ENCODE measurements at regions not wholly inside any gene's neighbourhood (a gene's known extent, or its start where the extent isn't known, plus 50 kb on each side); places are given as distances from the start of the nearest gene placed in this dataset.

GRCh38 chr1:208788013-208788540, 543.9 kb upstream of the PLXNA2 start:
- Mint-ChIP-seq H3K9me3 (ENCODE audit: insufficient read depth) (no peaks in the 10 kb centered on the region), H3K27ac (no peak overlapping the region), H3K4me1 (ENCODE audit: low read depth) (no peaks in the 10 kb centered on the region), H3K27me3 (ENCODE audit: low read depth) (no peaks in the 10 kb centered on the region), H3K4me3 (no peak overlapping the region), H3K36me3 (ENCODE audit: low read depth) (no peaks in the 10 kb centered on the region)
- ChIA-PET POLR2A (no interaction called here), CTCF (no interaction called here)
- no peak for ATAC-seq
- no peak for DNase-seq

DNA sequence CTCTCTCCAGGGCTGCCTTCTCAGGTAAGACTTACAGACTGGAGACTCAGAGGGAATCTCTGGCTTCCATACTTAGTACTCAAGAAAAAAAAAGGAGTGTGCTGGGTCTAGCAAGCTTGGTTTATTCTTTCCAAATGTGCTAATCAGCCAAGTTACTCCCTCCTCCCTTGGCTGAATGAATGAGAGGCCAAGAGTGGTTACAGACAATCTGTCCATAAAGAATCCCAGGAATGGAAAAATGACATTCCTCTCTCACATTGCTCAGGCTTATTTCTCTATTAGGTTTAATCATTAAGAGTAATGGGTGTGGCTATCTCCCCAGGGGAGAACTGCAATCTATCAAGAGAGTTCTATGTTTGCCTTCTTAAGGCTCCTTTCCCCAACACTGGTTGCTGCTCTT, 547.3 kb upstream of the PLXNA2 start:
- Mint-ChIP-seq H3K4me1 (ENCODE audit: low read depth) (no peaks in the 10 kb centered on the region), H3K36me3 (ENCODE audit: low read depth) (no peaks in the 10 kb centered on the region), H3K9me3 (ENCODE audit: insufficient read depth) (no peaks in the 10 kb centered on the region), H3K4me3 (no peak overlapping the region), H3K27ac (no peak overlapping the region), H3K27me3 (ENCODE audit: low read depth) (no peaks in the 10 kb centered on the region)
- ChIA-PET POLR2A (no interaction called here), CTCF (no interaction called here)
- ATAC-seq (no peak), DNase-seq (no peak)

DNA sequence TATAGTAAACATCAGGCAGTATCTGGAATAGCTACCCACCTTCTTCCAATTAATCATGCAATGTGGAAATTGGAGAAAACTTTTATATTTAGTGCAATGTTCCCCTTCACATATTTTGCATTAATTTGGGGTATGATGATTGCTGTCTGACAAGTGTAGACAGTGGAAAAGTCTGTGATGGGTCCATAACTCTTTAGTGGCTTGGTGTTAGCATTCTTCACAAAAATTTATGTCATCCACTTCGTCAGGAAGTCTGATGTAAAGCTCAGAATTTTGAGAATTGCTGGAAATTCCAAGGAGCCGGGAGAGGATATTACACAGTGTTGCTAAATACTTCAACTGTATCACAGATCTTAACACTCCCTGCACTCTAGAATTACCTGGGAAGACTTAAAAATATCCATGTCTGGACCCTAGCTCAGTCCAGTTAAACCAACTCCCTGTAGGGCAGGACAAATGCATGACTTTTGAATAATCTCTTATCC, 549.7 kb upstream of the PLXNA2 start:
- no peak for DNase-seq
- no peaks in the 10 kb centered on the region for H3K36me3 Mint-ChIP-seq (ENCODE audit: low read depth)
- H3K27ac Mint-ChIP-seq, result no peak overlapping the region
- H3K4me3 Mint-ChIP-seq, result no peak overlapping the region
- POLR2A ChIA-PET, result no interaction called here
- H3K9me3 Mint-ChIP-seq (ENCODE audit: insufficient read depth), result no peaks in the 10 kb centered on the region
- CTCF ChIA-PET, result no interaction called here
- H3K4me1 Mint-ChIP-seq (ENCODE audit: low read depth), result no peaks in the 10 kb centered on the region
- ATAC-seq, result no peak
- no peaks in the 10 kb centered on the region for H3K27me3 Mint-ChIP-seq (ENCODE audit: low read depth)

- POLR2A ChIA-PET, result no interaction called here
- no peaks in the 10 kb centered on the region for H3K27me3 Mint-ChIP-seq (ENCODE audit: low read depth)
Measured at GRCh38 chr1:208799186-208799585, 555.0 kb upstream of the PLXNA2 start.

DNA sequence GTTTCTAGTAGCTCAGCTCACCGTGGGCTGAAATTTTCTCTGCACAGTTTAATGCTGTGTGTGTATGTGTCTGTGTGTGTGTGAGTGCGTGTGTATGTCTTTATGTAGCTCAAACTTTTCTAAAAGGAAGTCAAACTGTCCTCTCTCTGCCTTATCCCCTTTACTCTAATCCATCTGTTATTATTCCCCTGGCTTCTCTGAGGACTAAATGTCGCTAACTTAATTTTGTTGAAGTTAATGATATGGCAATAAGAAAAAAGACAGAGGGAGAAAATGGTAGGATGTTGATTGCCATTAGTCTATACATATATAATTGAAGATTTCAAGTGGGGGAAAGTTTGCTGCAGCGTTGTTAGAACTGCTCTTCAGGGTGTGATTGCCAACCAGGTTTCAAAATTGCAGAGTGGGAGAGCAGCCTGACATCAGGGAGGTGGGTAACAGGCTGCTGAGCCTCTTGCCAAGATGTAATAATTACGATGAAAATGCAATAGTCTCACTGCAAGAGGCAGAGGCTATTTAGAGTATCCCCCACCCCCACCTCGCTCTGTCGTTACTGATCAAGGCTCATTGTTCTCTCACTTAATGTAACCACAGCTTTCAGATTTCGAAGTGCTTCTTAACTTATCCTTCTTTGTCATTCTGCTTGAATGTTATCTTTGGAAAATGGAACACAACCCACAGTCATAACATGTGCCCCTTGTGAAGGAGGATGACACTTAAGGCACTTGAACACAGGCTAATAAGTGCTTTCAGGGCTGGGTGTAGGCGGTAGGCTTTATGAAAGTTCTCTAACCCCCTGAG, 559.0 kb upstream of the PLXNA2 start:
- ATAC-seq (no peak), DNase-seq (no peak)
- Mint-ChIP-seq H3K36me3 (ENCODE audit: low read depth) (no peaks in the 10 kb centered on the region), H3K4me3 (no peak overlapping the region), H3K4me1 (ENCODE audit: low read depth) (no peaks in the 10 kb centered on the region), H3K27me3 (ENCODE audit: low read depth) (no peaks in the 10 kb centered on the region), H3K27ac (no peak overlapping the region), H3K9me3 (ENCODE audit: insufficient read depth) (no peaks in the 10 kb centered on the region)
- ChIA-PET POLR2A (interaction anchor here (0.6 kb wide), 1 partner anchor 498 kb away, joined by 3 read pairs; no protein-coding TSS in a partner anchor), CTCF (no interaction called here)

More at GRCh38 chr1:208799186-208799585, 555.0 kb upstream of the PLXNA2 start:
- CTCF ChIA-PET, result no interaction called here
- no peaks in the 10 kb centered on the region for H3K4me1 Mint-ChIP-seq (ENCODE audit: low read depth)
- ATAC-seq (no peak), DNase-seq (no peak)
- H3K4me3 Mint-ChIP-seq, result no peak overlapping the region
- H3K36me3 Mint-ChIP-seq (ENCODE audit: low read depth), result no peaks in the 10 kb centered on the region
- no peaks in the 10 kb centered on the region for H3K9me3 Mint-ChIP-seq (ENCODE audit: insufficient read depth)
- H3K27ac Mint-ChIP-seq, result no peak overlapping the region

- Mint-ChIP-seq H3K36me3 (ENCODE audit: low read depth) (no peaks in the 10 kb centered on the region), H3K27ac (no peak overlapping the region), H3K4me3 (no peak overlapping the region), H3K9me3 (ENCODE audit: insufficient read depth) (no peaks in the 10 kb centered on the region), H3K27me3 (ENCODE audit: low read depth) (no peaks in the 10 kb centered on the region), H3K4me1 (ENCODE audit: low read depth) (no peaks in the 10 kb centered on the region)
- ATAC-seq (no peak), DNase-seq (no peak)
- ChIA-PET POLR2A (no interaction called here), CTCF (no interaction called here)
Measured at GRCh38 chr1:208807446-208808127, 563.4 kb upstream of the PLXNA2 start.

DNA sequence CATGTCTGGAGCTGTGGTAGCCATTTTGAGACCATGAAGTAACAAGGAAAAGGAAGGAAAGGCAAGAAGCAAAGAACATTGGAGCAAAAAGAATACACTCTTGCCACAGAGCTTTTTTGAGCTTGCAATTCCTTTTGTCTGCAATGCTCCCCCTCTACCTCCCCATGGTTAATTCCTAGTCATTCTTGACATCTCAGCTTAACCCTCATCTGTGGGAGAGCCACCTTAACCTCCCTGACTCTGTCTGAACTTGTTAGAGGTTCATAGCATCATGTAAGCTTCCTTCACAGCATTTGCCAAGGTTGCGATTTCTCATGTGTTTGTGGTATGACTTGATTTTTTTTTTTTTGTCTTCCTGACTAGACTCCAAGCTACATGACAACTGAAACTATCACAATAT, 564.1 kb upstream of the PLXNA2 start:
- no peak for ATAC-seq
- ChIA-PET CTCF (no interaction called here), POLR2A (no interaction called here)
- no peak for DNase-seq
- Mint-ChIP-seq H3K4me3 (no peak overlapping the region), H3K9me3 (ENCODE audit: insufficient read depth) (no peaks in the 10 kb centered on the region), H3K36me3 (ENCODE audit: low read depth) (no peaks in the 10 kb centered on the region), H3K27me3 (ENCODE audit: low read depth) (no peaks in the 10 kb centered on the region), H3K27ac (no peak overlapping the region), H3K4me1 (ENCODE audit: low read depth) (no peaks in the 10 kb centered on the region)

GRCh38 chr1:208809876-208810275, 565.7 kb upstream of the PLXNA2 start:
- no peak overlapping the region for H3K4me3 Mint-ChIP-seq
- H3K36me3 Mint-ChIP-seq (ENCODE audit: low read depth), result no peaks in the 10 kb centered on the region
- DNase-seq, result no peak
- H3K9me3 Mint-ChIP-seq (ENCODE audit: insufficient read depth), result no peaks in the 10 kb centered on the region
- no peaks in the 10 kb centered on the region for H3K27me3 Mint-ChIP-seq (ENCODE audit: low read depth)
- ATAC-seq, result no peak
- CTCF ChIA-PET, result no interaction called here
- POLR2A ChIA-PET, result no interaction called here
- H3K4me1 Mint-ChIP-seq (ENCODE audit: low read depth), result no peaks in the 10 kb centered on the region
- no peak overlapping the region for H3K27ac Mint-ChIP-seq

DNA sequence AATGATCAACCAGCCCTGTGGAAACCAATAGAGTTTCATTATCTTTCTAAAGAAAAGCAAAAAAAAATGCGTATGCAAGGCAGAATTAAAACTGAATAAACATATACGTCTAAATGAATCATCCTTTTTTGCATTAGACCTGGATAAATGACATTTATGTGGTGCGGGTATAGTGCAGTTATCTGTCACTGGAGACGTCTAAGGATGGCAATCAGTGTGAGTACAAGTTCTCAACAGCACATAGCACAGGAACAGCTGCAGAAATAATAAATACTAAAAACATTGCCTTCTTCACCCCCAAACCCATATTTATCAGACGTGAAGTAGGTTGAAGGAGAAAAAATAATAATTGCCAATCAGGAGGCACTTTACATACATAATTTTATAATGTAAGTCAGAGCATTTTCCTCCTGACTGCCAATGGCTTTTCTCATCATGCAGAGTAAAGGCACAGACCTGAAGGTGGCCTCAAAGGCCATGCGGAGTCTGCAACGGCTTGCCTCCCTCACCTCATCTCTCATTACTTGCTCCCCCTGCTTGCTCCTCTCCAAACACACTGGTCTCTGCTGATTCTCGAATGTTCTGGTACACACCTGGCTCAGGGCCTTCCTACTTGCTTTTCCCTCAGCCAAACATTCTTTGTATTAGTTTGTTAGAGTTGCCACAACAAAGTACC, 574.7 kb upstream of the PLXNA2 start:
- ATAC-seq, result no peak

DNA sequence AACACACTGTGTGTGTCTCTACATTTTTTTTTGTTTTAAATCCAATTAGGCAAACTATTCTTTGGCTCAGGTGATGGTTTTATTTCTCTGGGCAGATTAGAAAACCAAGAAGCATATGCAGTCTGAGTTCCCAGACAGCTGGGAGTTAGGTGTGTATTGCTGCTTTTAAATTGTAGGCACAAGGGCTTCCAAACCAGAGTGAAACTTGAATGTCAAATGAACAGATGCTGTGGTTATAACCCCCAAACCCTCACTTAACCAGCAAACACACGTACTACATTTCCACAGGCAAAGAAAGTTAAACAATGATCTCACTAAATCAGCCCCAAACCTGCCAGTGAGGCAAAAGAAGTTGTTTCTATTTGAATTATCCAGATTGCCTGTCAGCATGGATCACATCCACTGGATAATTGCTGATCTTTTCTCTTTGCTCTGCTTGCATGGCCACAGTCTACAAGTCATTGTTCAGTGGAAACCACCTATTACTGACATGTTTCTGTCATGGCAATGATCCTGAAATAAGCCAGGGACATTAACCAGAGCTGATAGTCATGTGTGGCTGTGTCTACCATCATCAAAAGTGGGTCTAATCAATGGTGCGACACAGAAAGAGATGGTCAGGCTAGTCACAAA, 576.5 kb upstream of the PLXNA2 start:
- DNase-seq, result no peak
- no peaks in the 10 kb centered on the region for H3K4me1 Mint-ChIP-seq (ENCODE audit: low read depth)
- ChIA-PET CTCF (no interaction called here), POLR2A (no interaction called here)
- H3K4me3 Mint-ChIP-seq, result no peak overlapping the region
- H3K9me3 Mint-ChIP-seq (ENCODE audit: insufficient read depth), result no peaks in the 10 kb centered on the region
- H3K27me3 Mint-ChIP-seq (ENCODE audit: low read depth), result no peaks in the 10 kb centered on the region
- H3K27ac Mint-ChIP-seq, result no peak overlapping the region
- no peaks in the 10 kb centered on the region for H3K36me3 Mint-ChIP-seq (ENCODE audit: low read depth)
- no peak for ATAC-seq

More for the DNA sequence above, 574.7 kb upstream of the PLXNA2 start:
- Mint-ChIP-seq H3K9me3 (ENCODE audit: insufficient read depth) (no peaks in the 10 kb centered on the region), H3K27me3 (ENCODE audit: low read depth) (no peaks in the 10 kb centered on the region), H3K36me3 (ENCODE audit: low read depth) (no peaks in the 10 kb centered on the region), H3K4me1 (ENCODE audit: low read depth) (no peaks in the 10 kb centered on the region), H3K27ac (no peak overlapping the region), H3K4me3 (no peak overlapping the region)
- no peak for DNase-seq
- CTCF ChIA-PET, result no interaction called here
- POLR2A ChIA-PET, result no interaction called here

- CTCF ChIA-PET, result no interaction called here
- H3K27me3 Mint-ChIP-seq (ENCODE audit: low read depth), result no peaks in the 10 kb centered on the region
- no peak overlapping the region for H3K27ac Mint-ChIP-seq
- POLR2A ChIA-PET, result no interaction called here
- H3K4me1 Mint-ChIP-seq (ENCODE audit: low read depth), result no peaks in the 10 kb centered on the region
- H3K4me3 Mint-ChIP-seq, result no peak overlapping the region
- H3K9me3 Mint-ChIP-seq (ENCODE audit: insufficient read depth), result no peaks in the 10 kb centered on the region
- ATAC-seq, result no peak
- H3K36me3 Mint-ChIP-seq (ENCODE audit: low read depth), result no peaks in the 10 kb centered on the region
- DNase-seq, result no peak
Measured at GRCh38 chr1:208821939-208822338, 577.8 kb upstream of the PLXNA2 start.

GRCh38 chr1:208825300-208825699, 581.1 kb upstream of the PLXNA2 start:
- H3K27me3 Mint-ChIP-seq (ENCODE audit: low read depth), result no peaks in the 10 kb centered on the region
- ChIA-PET CTCF (no interaction called here), POLR2A (no interaction called here)
- H3K9me3 Mint-ChIP-seq (ENCODE audit: insufficient read depth), result no peaks in the 10 kb centered on the region
- H3K4me3 Mint-ChIP-seq, result no peak overlapping the region
- H3K27ac Mint-ChIP-seq, result no peak overlapping the region
- no peaks in the 10 kb centered on the region for H3K36me3 Mint-ChIP-seq (ENCODE audit: low read depth)
- DNase-seq, result no peak
- no peaks in the 10 kb centered on the region for H3K4me1 Mint-ChIP-seq (ENCODE audit: low read depth)
- no peak for ATAC-seq
